ENCODE measurements at regions not wholly inside any gene's neighbourhood (a gene's known extent, or its start where the extent isn't known, plus 50 kb on each side); places are given as distances from the start of the nearest gene placed in this dataset.
"Not testable (repeated sequence)": the region's sequence is repeated elsewhere in the genome, so short reads cannot be mapped to it uniquely, and the experiment has no call there.

GRCh38 chr6:81256223-81256622 is 496.3 kb downstream of the TENT5A start:
- not testable (repeated sequence) for TF ChIP-seq CTCF (IDR thresholded peaks at IDR 0.05); MAX (CRISPR knock-in tag; IDR thresholded peaks at IDR 0.05); AR (CRISPR knock-in tag; IDR thresholded peaks at IDR 0.05); ZNF232 (CRISPR knock-in tag; IDR thresholded peaks at IDR 0.05); USF1 (CRISPR knock-in tag; IDR thresholded peaks at IDR 0.05); USF2 (CRISPR knock-in tag; IDR thresholded peaks at IDR 0.05); ATF6 (CRISPR knock-in tag; IDR thresholded peaks at IDR 0.05)

Measured in WTC11 (cell line).